ENCODE measurements at regions not wholly inside any gene's neighbourhood (a gene's known extent, or its start where the extent isn't known, plus 50 kb on each side); places are given as distances from the start of the nearest gene placed in this dataset.
"Not testable (repeated sequence)": the region's sequence is repeated elsewhere in the genome, so short reads cannot be mapped to it uniquely, and the experiment has no call there.

GRCh38 chr21:17269760-17270159 lies 243.1 kb upstream of the CXADR start:
- Histone ChIP-seq H3K4me1 (ENCODE audit: insufficient read depth, low read length) (no peaks in the 10 kb centered on the region), H3K36me3 (ENCODE audit: insufficient read depth, low read depth, low read length) (no peaks in the 10 kb centered on the region), H3K9ac (ENCODE audit: low read depth, low read length) (no peak overlapping the region), H3K9me3 (ENCODE audit: insufficient read depth, low read depth, low read length) (peaks cover 8% of the 10 kb centered on the region), H3K27me3 (ENCODE audit: insufficient read depth, low read length) (no peaks in the 10 kb centered on the region), H3K27ac (ENCODE audit: low read length) (no peak overlapping the region), H3K4me3 (ENCODE audit: low read length) (no peak overlapping the region)

DNA sequence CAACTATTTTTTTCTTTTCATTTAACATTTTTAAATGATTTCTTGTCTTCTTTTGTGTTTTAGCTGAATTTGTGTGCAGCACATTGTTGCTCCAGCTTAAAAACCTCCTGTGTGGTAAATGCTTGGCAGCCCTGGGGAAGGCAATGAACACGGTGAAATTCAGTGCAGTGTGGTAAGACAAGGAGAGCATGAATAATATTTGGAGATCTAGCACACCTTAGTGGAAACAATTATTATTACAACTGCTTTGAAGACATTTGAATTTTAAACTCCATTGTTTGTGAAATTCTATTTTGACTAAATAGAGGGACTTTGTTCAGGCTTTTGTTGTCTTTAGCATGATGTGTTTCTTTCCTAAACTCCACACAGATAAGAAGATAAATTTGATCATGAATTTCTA lies 242.6 kb upstream of the CXADR start:
- Histone ChIP-seq H3K9me3 (ENCODE audit: insufficient read depth, low read depth, low read length) (peaks cover 8% of the 10 kb centered on the region), H3K27ac (ENCODE audit: low read length) (no peak overlapping the region), H3K9ac (ENCODE audit: low read depth, low read length) (no peak overlapping the region), H3K4me1 (ENCODE audit: insufficient read depth, low read length) (no peaks in the 10 kb centered on the region), H3K27me3 (ENCODE audit: insufficient read depth, low read length) (no peaks in the 10 kb centered on the region), H3K36me3 (ENCODE audit: insufficient read depth, low read depth, low read length) (no peaks in the 10 kb centered on the region), H3K4me3 (ENCODE audit: low read length) (no peak overlapping the region)

DNA sequence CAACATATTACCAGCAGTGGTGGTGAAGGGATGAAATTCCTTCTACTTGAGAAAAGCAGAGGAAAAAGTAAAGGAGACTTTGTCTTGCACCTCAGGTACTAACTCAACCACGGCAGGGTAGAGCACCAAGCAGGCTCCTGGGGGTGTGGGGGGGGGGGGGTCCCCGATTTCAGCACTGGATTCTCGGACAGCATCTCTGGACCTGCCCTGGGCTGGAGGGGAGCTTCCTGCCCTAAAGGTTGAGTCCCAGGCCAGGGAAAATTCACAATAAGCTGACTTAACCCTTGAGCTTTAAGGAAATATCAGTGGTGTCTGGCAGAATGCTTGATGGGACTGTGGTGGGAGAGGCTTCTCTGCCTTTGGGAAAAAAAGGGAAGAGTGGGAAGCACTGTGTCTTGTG lies 233.2 kb upstream of the CXADR start:
- no peaks in the 10 kb centered on the region for H3K27me3 ChIP-seq (ENCODE audit: insufficient read depth, low read length)
- no peak overlapping the region for H3K9ac ChIP-seq (ENCODE audit: low read depth, low read length)
- no peak overlapping the region for H3K4me3 ChIP-seq (ENCODE audit: low read length)
- H3K4me1 ChIP-seq (ENCODE audit: insufficient read depth, low read length) = no peaks in the 10 kb centered on the region
- no peak overlapping the region for H3K27ac ChIP-seq (ENCODE audit: low read length)
- no peaks in the 10 kb centered on the region for H3K9me3 ChIP-seq (ENCODE audit: insufficient read depth, low read depth, low read length)
- H3K36me3 ChIP-seq (ENCODE audit: insufficient read depth, low read depth, low read length) = no peaks in the 10 kb centered on the region

GRCh38 chr21:17293016-17293562 lies 219.8 kb upstream of the CXADR start:
- H3K36me3 ChIP-seq (ENCODE audit: insufficient read depth, low read depth, low read length); H3K9ac ChIP-seq (ENCODE audit: low read depth, low read length); H3K4me1 ChIP-seq (ENCODE audit: insufficient read depth, low read length); H3K4me3 ChIP-seq (ENCODE audit: low read length); H3K27ac ChIP-seq (ENCODE audit: low read length); H3K27me3 ChIP-seq (ENCODE audit: insufficient read depth, low read length): not testable (repeated sequence)
- peaks cover 13% of the 10 kb centered on the region; the same call in 1 of the 2 replicates for H3K9me3 ChIP-seq (ENCODE audit: insufficient read depth, low read depth, low read length)

- Histone ChIP-seq H3K4me3 (ENCODE audit: low read length) (no peak overlapping the region), H3K27me3 (ENCODE audit: insufficient read depth, low read length) (no peaks in the 10 kb centered on the region), H3K36me3 (ENCODE audit: insufficient read depth, low read depth, low read length) (no peaks in the 10 kb centered on the region), H3K27ac (ENCODE audit: low read length) (no peak overlapping the region), H3K9ac (ENCODE audit: low read depth, low read length) (no peak overlapping the region), H3K9me3 (ENCODE audit: insufficient read depth, low read depth, low read length) (peaks cover 13% of the 10 kb centered on the region; the same call in 1 of the 2 replicates), H3K4me1 (ENCODE audit: insufficient read depth, low read length) (no peaks in the 10 kb centered on the region)
Observed at GRCh38 chr21:17295997-17296396, 216.8 kb upstream of the CXADR start.

GRCh38 chr21:17299576-17299975 lies 213.3 kb upstream of the CXADR start:
- H3K9ac ChIP-seq (ENCODE audit: low read depth, low read length); H3K36me3 ChIP-seq (ENCODE audit: insufficient read depth, low read depth, low read length); H3K27me3 ChIP-seq (ENCODE audit: insufficient read depth, low read length); H3K4me1 ChIP-seq (ENCODE audit: insufficient read depth, low read length); H3K9me3 ChIP-seq (ENCODE audit: insufficient read depth, low read depth, low read length); H3K4me3 ChIP-seq (ENCODE audit: low read length); H3K27ac ChIP-seq (ENCODE audit: low read length): not testable (repeated sequence)

DNA sequence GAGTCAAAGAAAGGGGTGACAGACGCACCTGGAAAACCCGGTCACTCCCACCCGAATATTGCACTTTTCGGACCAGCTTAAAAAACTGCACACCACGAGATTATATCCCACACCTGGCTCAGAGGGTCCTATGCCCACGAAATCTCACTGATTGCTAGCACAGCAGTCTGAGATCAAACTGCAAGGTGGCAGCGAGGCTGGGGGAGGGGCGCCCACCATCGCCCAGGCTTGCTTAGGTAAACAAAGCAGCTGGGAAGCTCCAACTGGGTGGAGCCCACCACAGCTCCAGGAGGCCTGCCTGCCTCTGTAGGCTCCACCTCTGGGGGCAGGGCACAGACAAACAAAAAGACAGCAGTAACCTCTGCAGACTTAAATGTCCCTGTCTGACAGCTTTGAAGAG lies 185.1 kb upstream of the CXADR start:
- H3K4me3 ChIP-seq (ENCODE audit: low read length); H3K27ac ChIP-seq (ENCODE audit: low read length); H3K36me3 ChIP-seq (ENCODE audit: insufficient read depth, low read depth, low read length); H3K27me3 ChIP-seq (ENCODE audit: insufficient read depth, low read length); H3K9me3 ChIP-seq (ENCODE audit: insufficient read depth, low read depth, low read length); H3K9ac ChIP-seq (ENCODE audit: low read depth, low read length); H3K4me1 ChIP-seq (ENCODE audit: insufficient read depth, low read length): not testable (repeated sequence)

GRCh38 chr21:17334484-17334883 lies 178.4 kb upstream of the CXADR start:
- no peak overlapping the region for H3K9ac ChIP-seq (ENCODE audit: low read depth, low read length)
- no peaks in the 10 kb centered on the region for H3K9me3 ChIP-seq (ENCODE audit: insufficient read depth, low read depth, low read length)
- H3K27me3 ChIP-seq (ENCODE audit: insufficient read depth, low read length) = no peaks in the 10 kb centered on the region
- H3K27ac ChIP-seq (ENCODE audit: low read length) = no peak overlapping the region
- no peaks in the 10 kb centered on the region for H3K4me1 ChIP-seq (ENCODE audit: insufficient read depth, low read length)
- H3K36me3 ChIP-seq (ENCODE audit: insufficient read depth, low read depth, low read length) = no peaks in the 10 kb centered on the region
- no peak overlapping the region for H3K4me3 ChIP-seq (ENCODE audit: low read length)

DNA sequence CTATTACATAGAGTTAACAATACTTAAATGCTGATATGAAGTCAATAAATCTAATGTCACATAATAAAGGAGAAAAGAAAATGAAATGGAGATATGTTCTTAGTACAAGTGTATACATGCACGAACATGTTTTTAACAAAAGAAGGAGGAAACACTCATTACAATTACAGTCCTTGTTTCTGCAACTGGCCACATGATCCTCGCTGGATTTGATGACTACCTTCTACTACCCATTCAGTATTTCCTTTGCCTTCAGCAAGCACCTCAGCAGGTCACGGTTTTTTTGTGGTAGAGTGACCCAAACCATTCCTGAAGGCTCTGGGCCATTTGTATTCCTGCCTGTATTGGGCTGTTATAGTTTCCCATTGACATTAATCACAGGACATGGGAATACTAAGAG lies 172.8 kb upstream of the CXADR start:
- H3K9ac ChIP-seq (ENCODE audit: low read depth, low read length) = no peak overlapping the region
- H3K9me3 ChIP-seq (ENCODE audit: insufficient read depth, low read depth, low read length) = no peaks in the 10 kb centered on the region
- no peaks in the 10 kb centered on the region for H3K36me3 ChIP-seq (ENCODE audit: insufficient read depth, low read depth, low read length)
- no peak overlapping the region for H3K4me3 ChIP-seq (ENCODE audit: low read length)
- H3K27ac ChIP-seq (ENCODE audit: low read length) = no peak overlapping the region
- no peaks in the 10 kb centered on the region for H3K4me1 ChIP-seq (ENCODE audit: insufficient read depth, low read length)
- no peaks in the 10 kb centered on the region for H3K27me3 ChIP-seq (ENCODE audit: insufficient read depth, low read length)

- Histone ChIP-seq H3K27me3 (ENCODE audit: insufficient read depth, low read length) (no peaks in the 10 kb centered on the region), H3K9me3 (ENCODE audit: insufficient read depth, low read depth, low read length) (no peaks in the 10 kb centered on the region), H3K4me3 (ENCODE audit: low read length) (no peak overlapping the region), H3K4me1 (ENCODE audit: insufficient read depth, low read length) (no peaks in the 10 kb centered on the region), H3K36me3 (ENCODE audit: insufficient read depth, low read depth, low read length) (no peaks in the 10 kb centered on the region), H3K9ac (ENCODE audit: low read depth, low read length) (no peak overlapping the region), H3K27ac (ENCODE audit: low read length) (no peak overlapping the region)
Observed at GRCh38 chr21:17343055-17343454, 169.8 kb upstream of the CXADR start.

GRCh38 chr21:17348357-17348756 lies 164.5 kb upstream of the CXADR start:
- Histone ChIP-seq H3K36me3 (ENCODE audit: insufficient read depth, low read depth, low read length) (no peaks in the 10 kb centered on the region), H3K9me3 (ENCODE audit: insufficient read depth, low read depth, low read length) (no peaks in the 10 kb centered on the region), H3K9ac (ENCODE audit: low read depth, low read length) (no peak overlapping the region), H3K4me1 (ENCODE audit: insufficient read depth, low read length) (no peaks in the 10 kb centered on the region), H3K27ac (ENCODE audit: low read length) (no peak overlapping the region), H3K27me3 (ENCODE audit: insufficient read depth, low read length) (no peaks in the 10 kb centered on the region), H3K4me3 (ENCODE audit: low read length) (no peak overlapping the region)

- Histone ChIP-seq H3K4me1 (ENCODE audit: insufficient read depth, low read length) (no peaks in the 10 kb centered on the region), H3K27ac (ENCODE audit: low read length) (no peak overlapping the region), H3K27me3 (ENCODE audit: insufficient read depth, low read length) (no peaks in the 10 kb centered on the region), H3K36me3 (ENCODE audit: insufficient read depth, low read depth, low read length) (no peaks in the 10 kb centered on the region), H3K4me3 (ENCODE audit: low read length) (no peak overlapping the region), H3K9me3 (ENCODE audit: insufficient read depth, low read depth, low read length) (no peaks in the 10 kb centered on the region), H3K9ac (ENCODE audit: low read depth, low read length) (no peak overlapping the region)
Observed at GRCh38 chr21:17348849-17349248, 164.0 kb upstream of the CXADR start.

- Histone ChIP-seq H3K27ac (ENCODE audit: low read length) (no peak overlapping the region), H3K9ac (ENCODE audit: low read depth, low read length) (no peak overlapping the region), H3K4me1 (ENCODE audit: insufficient read depth, low read length) (no peaks in the 10 kb centered on the region), H3K4me3 (ENCODE audit: low read length) (no peak overlapping the region), H3K27me3 (ENCODE audit: insufficient read depth, low read length) (no peaks in the 10 kb centered on the region), H3K9me3 (ENCODE audit: insufficient read depth, low read depth, low read length) (no peaks in the 10 kb centered on the region), H3K36me3 (ENCODE audit: insufficient read depth, low read depth, low read length) (no peaks in the 10 kb centered on the region)
Observed at GRCh38 chr21:17351766-17352165, 161.1 kb upstream of the CXADR start.
